Neural cell (in vitro differentiated cells): ENCODE measurements at regions not wholly inside any gene's neighbourhood (a gene's known extent, or its start where the extent isn't known, plus 50 kb on each side); places are given as distances from the start of the nearest gene placed in this dataset.
A peak's percentile ranks its signal among the peaks of the same experiment; 100 is the strongest.

Source experiments
- H2AFZ ChIP-seq: fragments of 200-600, 300-800 bp; sonication (generic), shearing (Covaris generic); 2 replicates; pipeline ENCODE4 v1.6.0; 2014; ENCODE audit warnings: low read depth, mild to moderate bottlenecking, antibody characterized with exemption, low read length, moderate library complexity
- H3F3A ChIP-seq: fragments of 200-600 bp; shearing (Covaris generic); 2 replicates; pipeline ENCODE4 v1.6.1; 2016; ENCODE audit warnings: mild to moderate bottlenecking, moderate library complexity, mixed read lengths, antibody characterized with exemption, low read length; ENCODE audit not compliant: insufficient read depth, poor library complexity, severe bottlenecking
- H3K27ac ChIP-seq: fragments of 200-600, 300-800 bp; sonication (generic), shearing (Covaris generic); 2 replicates; pipeline ENCODE4 v1.5.1; 2014; ENCODE audit warnings: mild to moderate bottlenecking, low read length, moderate library complexity
- H3K27me3 ChIP-seq: fragments of 300-800, 200-600 bp; sonication (generic), shearing (Covaris generic); 2 replicates; pipeline ENCODE4 v1.6.0; 2014; ENCODE audit warnings: mild to moderate bottlenecking, low read depth, low read length, moderate library complexity; ENCODE audit not compliant: insufficient read depth
- H3K36me3 ChIP-seq: fragments of 300-800, 200-600 bp; sonication (generic), shearing (Covaris generic); 2 replicates; pipeline ENCODE4 v1.5.1; 2014; ENCODE audit warnings: mild to moderate bottlenecking, antibody characterized with exemption, low read length, moderate library complexity; ENCODE audit not compliant: insufficient read depth
- H3K4me2 ChIP-seq: fragments of 300-800, 200-600 bp; sonication (generic), shearing (Covaris generic); 2 replicates; pipeline ENCODE4 v1.6.0; 2014; ENCODE audit warnings: mild to moderate bottlenecking, low read length
- H3K4me3 ChIP-seq: fragments of 300-800, 200-600 bp; sonication (generic), shearing (Covaris generic); 2 replicates; pipeline ENCODE4 v1.5.1; 2014; ENCODE audit warnings: mild to moderate bottlenecking, low read length, moderate library complexity
- H3K79me2 ChIP-seq: fragments of 200-600 bp; shearing (Covaris generic); replicated peaks from 2 replicates; pipeline ENCODE4 v1.6.0; 2014; ENCODE audit warnings: mild to moderate bottlenecking, low read length, moderate library complexity; ENCODE audit not compliant: insufficient read depth
- H3K9ac ChIP-seq: fragments of 300-800, 200-600 bp; sonication (generic), shearing (Covaris generic); 2 replicates; pipeline ENCODE4 v1.6.1; 2016; ENCODE audit warnings: mild to moderate bottlenecking, low read length, mixed read lengths
- H3K9me2 ChIP-seq: fragments of 200-600 bp; shearing (Covaris generic); 2 replicates; pipeline ENCODE4 v1.6.1; 2016; ENCODE audit warnings: mild to moderate bottlenecking, low read length, mixed read lengths; ENCODE audit not compliant: insufficient read depth
- H3K9me3 ChIP-seq: fragments of 200-600, 300-800 bp; sonication (generic), shearing (Covaris generic); 2 replicates; pipeline ENCODE4 v1.6.1; 2016; ENCODE audit warnings: mild to moderate bottlenecking, mixed run types, low read length, moderate library complexity, mixed read lengths
- H4K20me1 ChIP-seq: fragments of 200-600 bp; shearing (Covaris generic); 2 replicates; pipeline ENCODE4 v1.6.1; 2016; ENCODE audit warnings: mild to moderate bottlenecking, mixed run types; ENCODE audit not compliant: insufficient read depth
- EP300 ChIP-seq: fragments of 450-650 bp; conservative IDR thresholded peaks from 2 replicates; pipeline ENCODE4 v1.6.1; 2014; ENCODE audit warnings: antibody characterized with exemption, mild to moderate bottlenecking, moderate library complexity; ENCODE audit not compliant: poor library complexity, severe bottlenecking
- EZH2 ChIP-seq: fragments of 200-600, 300-800 bp; shearing (Covaris generic), sonication (generic); IDR thresholded peaks from 2 replicates; pipeline ENCODE4 v1.6.1; 2014; ENCODE audit warnings: antibody characterized with exemption, low read length, borderline replicate concordance, mild to moderate bottlenecking; ENCODE audit not compliant: insufficient read depth, poor library complexity, severe bottlenecking
- MXI1 ChIP-seq: fragments of 450-650 bp; conservative IDR thresholded peaks from 2 replicates; pipeline ENCODE4 v1.6.1; 2014; ENCODE audit warnings: antibody characterized with exemption, mild to moderate bottlenecking; ENCODE audit not compliant: poor library complexity, severe bottlenecking
- POLR2AphosphoS5 ChIP-seq: IDR thresholded peaks from 2 replicates; pipeline ENCODE4 v1.6.1; 2012
- RAD21 ChIP-seq: fragments of 450-650 bp; conservative IDR thresholded peaks from 2 replicates; pipeline ENCODE4 v1.6.1; 2014; ENCODE audit warnings: antibody characterized with exemption, mild to moderate bottlenecking, moderate library complexity
- SMC3 ChIP-seq: fragments of 450-650 bp; conservative IDR thresholded peaks from 2 replicates; pipeline ENCODE4 v1.6.1; 2014; ENCODE audit warnings: antibody characterized with exemption, mild to moderate bottlenecking, moderate library complexity; ENCODE audit not compliant: poor library complexity
- TAF1 ChIP-seq: IDR thresholded peaks from 2 replicates; pipeline ENCODE4 v1.6.1; 2012; ENCODE audit warnings: low read depth
- TF ChIP-seq, protein P1 (sequence below): fragments of 450-650 bp; IDR thresholded peaks from 2 replicates; pipeline ENCODE4 v1.5.1; 2014; ENCODE audit warnings: antibody characterized with exemption, mild to moderate bottlenecking, moderate library complexity; ENCODE audit not compliant: poor library complexity, severe bottlenecking
- TF ChIP-seq, protein P2 (sequence below): IDR thresholded peaks from 2 replicates; pipeline ENCODE4 v1.6.1; 2012; ENCODE audit warnings: borderline replicate concordance

DNA sequence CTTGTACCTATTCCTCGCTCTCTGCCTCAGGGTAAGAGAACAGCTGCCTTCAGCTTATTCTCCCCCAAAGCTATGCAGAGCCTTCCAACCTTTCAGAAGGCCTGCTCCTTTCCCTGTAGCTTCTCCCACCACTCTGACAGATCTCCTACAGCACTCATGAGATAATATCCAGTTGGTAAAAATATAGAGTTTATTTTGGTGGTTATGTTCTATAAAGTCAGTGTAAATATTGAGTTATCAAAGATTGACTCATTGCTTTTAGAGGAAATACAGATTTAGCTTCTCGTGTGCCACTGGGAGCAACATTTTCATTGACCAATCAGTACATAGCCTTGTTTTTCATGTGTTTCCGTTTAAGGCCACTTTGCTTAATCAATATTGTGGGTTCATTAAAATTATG lies 216.2 kb upstream of the TECRL start:
- H3F3A ChIP-seq: no peaks in the 10 kb centered on the region
- H3K4me2 ChIP-seq: no peak overlapping the region

DNA sequence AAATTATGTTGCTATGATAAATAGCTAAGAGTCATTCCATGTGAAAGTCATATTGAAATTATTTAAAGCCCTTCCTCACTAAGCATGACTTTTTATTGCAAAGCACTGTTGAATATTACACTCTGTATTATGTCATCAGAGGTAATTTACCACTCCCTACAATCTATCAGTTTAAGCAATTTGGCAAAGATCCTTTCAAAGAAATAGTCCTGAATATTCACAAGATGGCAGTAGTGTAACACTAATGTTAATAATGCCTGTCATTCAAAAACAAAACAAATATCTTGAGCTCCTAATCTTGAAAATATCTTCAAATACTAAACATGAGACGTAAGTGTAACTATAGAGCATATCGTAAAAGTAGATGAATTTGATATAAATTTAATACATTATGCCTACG lies 208.6 kb upstream of the TECRL start:
- H3K79me2 ChIP-seq: no peaks in the 10 kb centered on the region
- no peaks in the 10 kb centered on the region for H3K27me3 ChIP-seq
- H3K4me2 ChIP-seq: no peak overlapping the region
- no peaks in the 10 kb centered on the region for H3K36me3 ChIP-seq
- H3K27ac ChIP-seq: no peak overlapping the region
- H3K4me3 ChIP-seq: no peak overlapping the region
- TF ChIP-seq TAF1: no peak
- TF ChIP-seq SMC3: peak; percentile 77
- TF ChIP-seq, protein P1, sequence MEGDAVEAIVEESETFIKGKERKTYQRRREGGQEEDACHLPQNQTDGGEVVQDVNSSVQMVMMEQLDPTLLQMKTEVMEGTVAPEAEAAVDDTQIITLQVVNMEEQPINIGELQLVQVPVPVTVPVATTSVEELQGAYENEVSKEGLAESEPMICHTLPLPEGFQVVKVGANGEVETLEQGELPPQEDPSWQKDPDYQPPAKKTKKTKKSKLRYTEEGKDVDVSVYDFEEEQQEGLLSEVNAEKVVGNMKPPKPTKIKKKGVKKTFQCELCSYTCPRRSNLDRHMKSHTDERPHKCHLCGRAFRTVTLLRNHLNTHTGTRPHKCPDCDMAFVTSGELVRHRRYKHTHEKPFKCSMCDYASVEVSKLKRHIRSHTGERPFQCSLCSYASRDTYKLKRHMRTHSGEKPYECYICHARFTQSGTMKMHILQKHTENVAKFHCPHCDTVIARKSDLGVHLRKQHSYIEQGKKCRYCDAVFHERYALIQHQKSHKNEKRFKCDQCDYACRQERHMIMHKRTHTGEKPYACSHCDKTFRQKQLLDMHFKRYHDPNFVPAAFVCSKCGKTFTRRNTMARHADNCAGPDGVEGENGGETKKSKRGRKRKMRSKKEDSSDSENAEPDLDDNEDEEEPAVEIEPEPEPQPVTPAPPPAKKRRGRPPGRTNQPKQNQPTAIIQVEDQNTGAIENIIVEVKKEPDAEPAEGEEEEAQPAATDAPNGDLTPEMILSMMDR: peak; percentile 77
- peak; percentile 82 for TF ChIP-seq RAD21
- no peak overlapping the region for H3K9ac ChIP-seq
- no peak overlapping the region for H2AFZ ChIP-seq
- H4K20me1 ChIP-seq: no peaks in the 10 kb centered on the region
- no peaks in the 10 kb centered on the region for H3F3A ChIP-seq
- H3K9me2 ChIP-seq: no peaks in the 10 kb centered on the region
- no peaks in the 10 kb centered on the region for H3K9me3 ChIP-seq

More for the DNA sequence above, 216.2 kb upstream of the TECRL start:
- no peaks in the 10 kb centered on the region for H4K20me1 ChIP-seq
- H2AFZ ChIP-seq: no peak overlapping the region
- no peaks in the 10 kb centered on the region for H3K27me3 ChIP-seq
- H3K79me2 ChIP-seq: no peaks in the 10 kb centered on the region
- no peaks in the 10 kb centered on the region for H3K9me3 ChIP-seq
- TF ChIP-seq EZH2 (no peak), RAD21 (no peak), POLR2AphosphoS5 (no peak), TAF1 (no peak), MXI1 (no peak), EP300 (no peak), SMC3 (no peak)
- TF ChIP-seq, protein P1: no peak
- TF ChIP-seq, protein P2, sequence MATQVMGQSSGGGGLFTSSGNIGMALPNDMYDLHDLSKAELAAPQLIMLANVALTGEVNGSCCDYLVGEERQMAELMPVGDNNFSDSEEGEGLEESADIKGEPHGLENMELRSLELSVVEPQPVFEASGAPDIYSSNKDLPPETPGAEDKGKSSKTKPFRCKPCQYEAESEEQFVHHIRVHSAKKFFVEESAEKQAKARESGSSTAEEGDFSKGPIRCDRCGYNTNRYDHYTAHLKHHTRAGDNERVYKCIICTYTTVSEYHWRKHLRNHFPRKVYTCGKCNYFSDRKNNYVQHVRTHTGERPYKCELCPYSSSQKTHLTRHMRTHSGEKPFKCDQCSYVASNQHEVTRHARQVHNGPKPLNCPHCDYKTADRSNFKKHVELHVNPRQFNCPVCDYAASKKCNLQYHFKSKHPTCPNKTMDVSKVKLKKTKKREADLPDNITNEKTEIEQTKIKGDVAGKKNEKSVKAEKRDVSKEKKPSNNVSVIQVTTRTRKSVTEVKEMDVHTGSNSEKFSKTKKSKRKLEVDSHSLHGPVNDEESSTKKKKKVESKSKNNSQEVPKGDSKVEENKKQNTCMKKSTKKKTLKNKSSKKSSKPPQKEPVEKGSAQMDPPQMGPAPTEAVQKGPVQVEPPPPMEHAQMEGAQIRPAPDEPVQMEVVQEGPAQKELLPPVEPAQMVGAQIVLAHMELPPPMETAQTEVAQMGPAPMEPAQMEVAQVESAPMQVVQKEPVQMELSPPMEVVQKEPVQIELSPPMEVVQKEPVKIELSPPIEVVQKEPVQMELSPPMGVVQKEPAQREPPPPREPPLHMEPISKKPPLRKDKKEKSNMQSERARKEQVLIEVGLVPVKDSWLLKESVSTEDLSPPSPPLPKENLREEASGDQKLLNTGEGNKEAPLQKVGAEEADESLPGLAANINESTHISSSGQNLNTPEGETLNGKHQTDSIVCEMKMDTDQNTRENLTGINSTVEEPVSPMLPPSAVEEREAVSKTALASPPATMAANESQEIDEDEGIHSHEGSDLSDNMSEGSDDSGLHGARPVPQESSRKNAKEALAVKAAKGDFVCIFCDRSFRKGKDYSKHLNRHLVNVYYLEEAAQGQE: no peak
- no peak overlapping the region for H3K27ac ChIP-seq
- H3K4me3 ChIP-seq: no peak overlapping the region
- H3K9me2 ChIP-seq: no peaks in the 10 kb centered on the region
- no peak overlapping the region for H3K9ac ChIP-seq
- H3K36me3 ChIP-seq: no peaks in the 10 kb centered on the region
